GM23338 (cell line): ENCODE measurements at regions not wholly inside any gene's neighbourhood (a gene's known extent, or its start where the extent isn't known, plus 50 kb on each side); places are given as distances from the start of the nearest gene placed in this dataset.

Source experiments
- ATAC-seq: fragments of 200-7000 bp; cut with Tn5 transposase; 3 replicates; pipeline ENCODE4 v1.9.1; 2020
- DNase-seq: peaks from one replicate; pipeline ENCODE4 v3.0.0-alpha.2; 2015; ENCODE audit warnings: low spot score
- H2AFZ ChIP-seq: fragments of 200-600 bp; sonication (generic); 2 replicates; pipeline ENCODE4 v1.8.0; 2016; ENCODE audit warnings: antibody characterized with exemption, mild to moderate bottlenecking, moderate library complexity
- H3F3A ChIP-seq: fragments of 200-600 bp; sonication (generic); replicated peaks from 2 replicates; pipeline ENCODE4 v1.8.0; 2017; ENCODE audit warnings: antibody characterized with exemption, mixed run types, low read depth
- H3K27ac ChIP-seq: fragments of 200-600 bp; sonication (generic); 2 replicates; pipeline ENCODE4 v1.6.1; 2016; ENCODE audit warnings: low read depth
- H3K27me3 ChIP-seq: fragments of 200-600 bp; sonication (generic); 2 replicates; pipeline ENCODE4 v1.8.0; 2016; ENCODE audit warnings: mild to moderate bottlenecking, mixed run types, moderate library complexity; ENCODE audit not compliant: insufficient read depth
- H3K36me3 ChIP-seq: fragments of 200-600 bp; sonication (generic); 2 replicates; pipeline ENCODE4 v1.8.0; 2016; ENCODE audit warnings: mild to moderate bottlenecking; ENCODE audit not compliant: insufficient read depth
- H3K4me1 ChIP-seq: fragments of 200-600 bp; sonication (generic); 2 replicates; pipeline ENCODE4 v1.8.0; 2016; ENCODE audit warnings: mild to moderate bottlenecking, moderate library complexity; ENCODE audit not compliant: insufficient read depth
- H3K4me2 ChIP-seq: fragments of 200-600 bp; sonication (generic); 2 replicates; pipeline ENCODE4 v1.7.1; 2017; ENCODE audit warnings: mixed run types
- H3K4me3 ChIP-seq: fragments of 200-600 bp; sonication (generic); 2 replicates; pipeline ENCODE4 v1.6.1; 2016; ENCODE audit warnings: mixed run types
- H3K79me2 ChIP-seq: fragments of 200-600 bp; sonication (generic); replicated peaks from 2 replicates; pipeline ENCODE4 v1.8.0; 2017; ENCODE audit warnings: mild to moderate bottlenecking; ENCODE audit not compliant: insufficient read depth
- H3K9me2 ChIP-seq: fragments of 200-600 bp; sonication (generic); 2 replicates; pipeline ENCODE4 v1.8.0; 2017; ENCODE audit not compliant: insufficient read depth
- H4K20me1 ChIP-seq: fragments of 200-600 bp; sonication (generic); replicated peaks from 2 replicates; pipeline ENCODE4 v1.8.0; 2017; ENCODE audit warnings: mild to moderate bottlenecking; ENCODE audit not compliant: insufficient read depth
- H3K27ac Mint-ChIP-seq: 2 replicates; pipeline ENCODE4 v1.8.0; 2020; ENCODE audit warnings: inconsistent platforms, mild to moderate bottlenecking, moderate library complexity, mixed read lengths
- H3K27me3 Mint-ChIP-seq: 3 replicates; pipeline ENCODE4 v1.8.0; 2022; ENCODE audit warnings: low read depth, mild to moderate bottlenecking, moderate library complexity, mixed read lengths, inconsistent platforms; ENCODE audit not compliant: insufficient read depth, poor library complexity
- H3K36me3 Mint-ChIP-seq: 3 replicates; pipeline ENCODE4 v1.8.0; 2021; ENCODE audit warnings: low read depth, mild to moderate bottlenecking, inconsistent platforms, moderate library complexity, mixed read lengths
- H3K4me1 Mint-ChIP-seq: 3 replicates; pipeline ENCODE4 v1.8.0; 2020; ENCODE audit warnings: mild to moderate bottlenecking, inconsistent platforms, mixed read lengths
- H3K4me3 Mint-ChIP-seq: 3 replicates; pipeline ENCODE4 v1.8.0; 2021; ENCODE audit warnings: moderate library complexity, mild to moderate bottlenecking, inconsistent platforms, mixed read lengths
- H3K9me3 Mint-ChIP-seq: 3 replicates; pipeline ENCODE4 v1.8.0; 2020; ENCODE audit warnings: moderate library complexity, mild to moderate bottlenecking, inconsistent platforms, mixed read lengths
- CREB1 ChIP-seq: fragments of 250-450 bp; sonication (Bioruptor Pico); IDR thresholded peaks from 2 replicates; pipeline ENCODE4 v1.5.0; 2020; ENCODE audit warnings: low read depth, mild to moderate bottlenecking, moderate library complexity
- CTCF ChIP-seq, 2 experiments: fragments of 200-600 bp in 1 of 2; sonication (generic) in 1 of 2; conservative IDR thresholded peaks; 2 replicates each; pipeline versions ENCODE4 v1.5.1 to v1.6.1; 2016 to 2017; ENCODE audit warnings: antibody characterized with exemption in 2 of 2, low read depth in 2 of 2, mild to moderate bottlenecking in 2 of 2, moderate library complexity in 1 of 2
- EZH2 ChIP-seq: fragments of 200-600 bp; sonication (generic); IDR thresholded peaks from one replicate; pipeline ENCODE4 v1.8.0; 2017; ENCODE audit warnings: antibody characterized with exemption, mild to moderate bottlenecking, low read depth; ENCODE audit not compliant: unreplicated experiment
- EZH2phosphoT487 ChIP-seq: fragments of 200-600 bp; sonication (generic); IDR thresholded peaks from one replicate; pipeline ENCODE4 v1.8.1; 2018; ENCODE audit warnings: antibody characterized with exemption; ENCODE audit not compliant: unreplicated experiment
- POLR2AphosphoS5 ChIP-seq: IDR thresholded peaks from 2 replicates; pipeline ENCODE4 v1.6.1; 2016; ENCODE audit warnings: antibody characterized with exemption, low read depth
- ZNF114 ChIP-seq: fragments of 250-450 bp; sonication (Bioruptor Pico); IDR thresholded peaks from 2 replicates; pipeline ENCODE4 v1.5.0; 2020; ENCODE audit warnings: mild to moderate bottlenecking, moderate library complexity
- TF ChIP-seq, protein P1 (sequence below): fragments of 250-450 bp; sonication (Bioruptor Pico); IDR thresholded peaks from 2 replicates; pipeline ENCODE4 v1.5.0; 2020; ENCODE audit warnings: mild to moderate bottlenecking, moderate library complexity
- TF ChIP-seq, protein P2 (sequence below): IDR thresholded peaks from 2 replicates; pipeline ENCODE4 v1.6.1; 2016; ENCODE audit warnings: antibody characterized with exemption

DNA sequence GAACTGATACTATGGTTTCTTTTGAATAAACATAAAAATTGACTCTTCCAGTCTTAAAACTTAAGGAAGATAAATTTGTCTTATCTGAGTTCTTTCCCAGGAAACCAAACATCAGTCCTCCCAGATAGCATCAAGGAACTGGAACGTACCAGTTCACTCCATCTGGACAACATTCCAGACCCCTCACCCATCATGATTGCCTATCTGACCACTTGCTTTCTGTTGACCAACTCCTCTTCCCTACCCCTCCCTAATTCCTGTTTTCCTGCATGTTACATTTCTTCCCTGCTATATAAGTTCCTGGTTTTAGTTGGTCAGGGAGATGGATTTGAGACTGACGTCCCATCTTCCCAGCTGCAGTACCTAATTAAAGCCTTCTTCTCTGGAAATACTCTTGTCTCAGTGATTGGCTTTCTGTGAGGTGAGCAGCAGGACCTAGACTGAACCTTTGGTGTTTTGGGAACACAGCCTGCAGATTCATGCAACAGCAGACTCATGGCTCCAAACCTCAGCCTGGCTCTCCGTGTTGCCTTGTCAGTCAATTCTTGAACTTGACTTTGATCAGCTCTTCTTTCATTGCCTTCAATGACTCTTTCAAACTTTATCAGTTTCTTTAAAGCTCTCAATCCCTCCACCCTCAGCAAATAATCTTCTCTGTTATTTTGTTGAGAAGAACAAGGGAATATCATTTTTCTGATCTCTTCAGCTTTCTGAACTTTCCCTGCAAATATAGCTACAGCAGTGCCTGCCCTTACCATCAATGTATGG is 123.6 kb downstream of the RPL22L1 start (continued):
- TF ChIP-seq, protein P1, sequence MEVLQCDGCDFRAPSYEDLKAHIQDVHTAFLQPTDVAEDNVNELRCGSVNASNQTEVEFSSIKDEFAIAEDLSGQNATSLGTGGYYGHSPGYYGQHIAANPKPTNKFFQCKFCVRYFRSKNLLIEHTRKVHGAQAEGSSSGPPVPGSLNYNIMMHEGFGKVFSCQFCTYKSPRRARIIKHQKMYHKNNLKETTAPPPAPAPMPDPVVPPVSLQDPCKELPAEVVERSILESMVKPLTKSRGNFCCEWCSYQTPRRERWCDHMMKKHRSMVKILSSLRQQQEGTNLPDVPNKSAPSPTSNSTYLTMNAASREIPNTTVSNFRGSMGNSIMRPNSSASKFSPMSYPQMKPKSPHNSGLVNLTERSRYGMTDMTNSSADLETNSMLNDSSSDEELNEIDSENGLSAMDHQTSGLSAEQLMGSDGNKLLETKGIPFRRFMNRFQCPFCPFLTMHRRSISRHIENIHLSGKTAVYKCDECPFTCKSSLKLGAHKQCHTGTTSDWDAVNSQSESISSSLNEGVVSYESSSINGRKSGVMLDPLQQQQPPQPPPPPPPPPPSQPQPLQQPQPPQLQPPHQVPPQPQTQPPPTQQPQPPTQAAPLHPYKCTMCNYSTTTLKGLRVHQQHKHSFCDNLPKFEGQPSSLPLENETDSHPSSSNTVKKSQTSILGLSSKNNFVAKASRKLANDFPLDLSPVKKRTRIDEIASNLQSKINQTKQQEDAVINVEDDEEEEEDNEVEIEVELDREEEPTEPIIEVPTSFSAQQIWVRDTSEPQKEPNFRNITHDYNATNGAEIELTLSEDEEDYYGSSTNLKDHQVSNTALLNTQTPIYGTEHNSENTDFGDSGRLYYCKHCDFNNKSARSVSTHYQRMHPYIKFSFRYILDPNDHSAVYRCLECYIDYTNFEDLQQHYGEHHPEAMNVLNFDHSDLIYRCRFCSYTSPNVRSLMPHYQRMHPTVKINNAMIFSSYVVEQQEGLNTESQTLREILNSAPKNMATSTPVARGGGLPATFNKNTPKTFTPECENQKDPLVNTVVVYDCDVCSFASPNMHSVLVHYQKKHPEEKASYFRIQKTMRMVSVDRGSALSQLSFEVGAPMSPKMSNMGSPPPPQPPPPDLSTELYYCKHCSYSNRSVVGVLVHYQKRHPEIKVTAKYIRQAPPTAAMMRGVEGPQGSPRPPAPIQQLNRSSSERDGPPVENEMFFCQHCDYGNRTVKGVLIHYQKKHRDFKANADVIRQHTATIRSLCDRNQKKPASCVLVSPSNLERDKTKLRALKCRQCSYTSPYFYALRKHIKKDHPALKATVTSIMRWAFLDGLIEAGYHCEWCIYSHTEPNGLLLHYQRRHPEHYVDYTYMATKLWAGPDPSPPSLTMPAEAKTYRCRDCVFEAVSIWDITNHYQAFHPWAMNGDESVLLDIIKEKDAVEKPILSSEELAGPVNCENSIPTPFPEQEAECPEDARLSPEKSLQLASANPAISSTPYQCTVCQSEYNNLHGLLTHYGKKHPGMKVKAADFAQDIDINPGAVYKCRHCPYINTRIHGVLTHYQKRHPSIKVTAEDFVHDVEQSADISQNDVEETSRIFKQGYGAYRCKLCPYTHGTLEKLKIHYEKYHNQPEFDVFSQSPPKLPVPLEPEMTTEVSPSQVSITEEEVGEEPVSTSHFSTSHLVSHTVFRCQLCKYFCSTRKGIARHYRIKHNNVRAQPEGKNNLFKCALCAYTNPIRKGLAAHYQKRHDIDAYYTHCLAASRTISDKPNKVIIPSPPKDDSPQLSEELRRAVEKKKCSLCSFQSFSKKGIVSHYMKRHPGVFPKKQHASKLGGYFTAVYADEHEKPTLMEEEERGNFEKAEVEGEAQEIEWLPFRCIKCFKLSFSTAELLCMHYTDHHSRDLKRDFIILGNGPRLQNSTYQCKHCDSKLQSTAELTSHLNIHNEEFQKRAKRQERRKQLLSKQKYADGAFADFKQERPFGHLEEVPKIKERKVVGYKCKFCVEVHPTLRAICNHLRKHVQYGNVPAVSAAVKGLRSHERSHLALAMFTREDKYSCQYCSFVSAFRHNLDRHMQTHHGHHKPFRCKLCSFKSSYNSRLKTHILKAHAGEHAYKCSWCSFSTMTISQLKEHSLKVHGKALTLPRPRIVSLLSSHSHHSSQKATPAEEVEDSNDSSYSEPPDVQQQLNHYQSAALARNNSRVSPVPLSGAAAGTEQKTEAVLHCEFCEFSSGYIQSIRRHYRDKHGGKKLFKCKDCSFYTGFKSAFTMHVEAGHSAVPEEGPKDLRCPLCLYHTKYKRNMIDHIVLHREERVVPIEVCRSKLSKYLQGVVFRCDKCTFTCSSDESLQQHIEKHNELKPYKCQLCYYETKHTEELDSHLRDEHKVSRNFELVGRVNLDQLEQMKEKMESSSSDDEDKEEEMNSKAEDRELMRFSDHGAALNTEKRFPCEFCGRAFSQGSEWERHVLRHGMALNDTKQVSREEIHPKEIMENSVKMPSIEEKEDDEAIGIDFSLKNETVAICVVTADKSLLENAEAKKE (CRISPR knock-in tag), result no peak
- TF ChIP-seq POLR2AphosphoS5, result no peak
- TF ChIP-seq ZNF114 (CRISPR knock-in tag), result no peak
- TF ChIP-seq EZH2phosphoT487, result no peak

DNA sequence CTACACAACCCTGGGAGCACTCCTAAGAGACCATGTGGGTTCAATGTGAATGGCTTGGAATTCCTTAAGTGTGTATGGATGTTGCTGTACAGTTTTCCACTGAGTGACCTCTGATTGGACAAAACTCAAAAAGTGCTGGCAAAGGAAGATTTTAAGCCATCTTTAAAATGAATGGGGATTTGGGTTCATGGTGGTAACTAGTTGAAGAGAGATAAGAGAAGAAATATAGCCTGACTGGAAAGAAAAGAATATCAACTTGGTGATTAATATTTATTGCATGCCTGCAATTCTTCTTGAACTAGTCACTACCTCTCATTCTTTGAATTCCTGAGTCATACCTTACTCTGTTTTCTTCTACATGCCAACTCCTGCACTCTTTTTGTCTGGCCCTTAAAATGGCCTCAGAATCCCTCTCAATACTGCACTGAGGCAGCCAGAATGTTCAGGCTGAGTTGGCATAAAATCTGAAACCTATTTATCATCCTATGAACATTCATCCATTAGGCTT is 124.7 kb downstream of the RPL22L1 start:
- Mint-ChIP-seq H3K4me1 (peaks cover 5% of the 10 kb centered on the region; the same call in 2 of the 3 replicates), H3K27me3 (no peaks in the 10 kb centered on the region), H3K9me3 (peaks cover 16% of the 10 kb centered on the region), H3K4me3 (no peak overlapping the region), H3K27ac (no peak overlapping the region), H3K36me3 (peaks cover 13% of the 10 kb centered on the region)
- Histone ChIP-seq H3K4me2 (no peak overlapping the region), H3K9me2 (peaks cover 10% of the 10 kb centered on the region), H2AFZ (no peak overlapping the region), H3K36me3 (no peaks in the 10 kb centered on the region), H3K27me3 (no peaks in the 10 kb centered on the region), H3K4me1 (no peaks in the 10 kb centered on the region), H3K4me3 (no peak overlapping the region), H3F3A (no peaks in the 10 kb centered on the region), H4K20me1 (no peaks in the 10 kb centered on the region), H3K27ac (no peak overlapping the region), H3K79me2 (no peaks in the 10 kb centered on the region)
- DNase-seq, result no peak
- ATAC-seq, result no peak
- TF ChIP-seq CREB1 (CRISPR knock-in tag), result no peak
- TF ChIP-seq, protein P2, sequence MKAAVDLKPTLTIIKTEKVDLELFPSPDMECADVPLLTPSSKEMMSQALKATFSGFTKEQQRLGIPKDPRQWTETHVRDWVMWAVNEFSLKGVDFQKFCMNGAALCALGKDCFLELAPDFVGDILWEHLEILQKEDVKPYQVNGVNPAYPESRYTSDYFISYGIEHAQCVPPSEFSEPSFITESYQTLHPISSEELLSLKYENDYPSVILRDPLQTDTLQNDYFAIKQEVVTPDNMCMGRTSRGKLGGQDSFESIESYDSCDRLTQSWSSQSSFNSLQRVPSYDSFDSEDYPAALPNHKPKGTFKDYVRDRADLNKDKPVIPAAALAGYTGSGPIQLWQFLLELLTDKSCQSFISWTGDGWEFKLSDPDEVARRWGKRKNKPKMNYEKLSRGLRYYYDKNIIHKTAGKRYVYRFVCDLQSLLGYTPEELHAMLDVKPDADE, result no peak
- no peak for TF ChIP-seq EZH2
- TF ChIP-seq ZNF114 (CRISPR knock-in tag), result no peak
- TF ChIP-seq CTCF (conservative IDR thresholded peaks at IDR 0.05; ENCODE audit: low read depth in 2 of 2), result no peak
- TF ChIP-seq EZH2phosphoT487, result no peak
